Activated CD8-positive, alpha-beta T cell treated with anti-CD3 and anti-CD28 coated beads, Interleukin-2, amount 10 ng/mL, durations not matched to agents 7 days and 5 days (primary cell): ENCODE measurements at regions not wholly inside any gene's neighbourhood (a gene's known extent, or its start where the extent isn't known, plus 50 kb on each side); places are given as distances from the start of the nearest gene placed in this dataset.

Experiments
- ATAC-seq: fragments of 150-1000 bp; cut with Tn5 transposase; one replicate; pipeline ENCODE4 v1.10.0; 2021; ENCODE audit warnings: moderate library complexity
- CTCF ChIA-PET: fragments of 350-600 bp; sonication (Branson Sonifier 250); formaldehyde crosslinking; loops from one replicate; lab custom pipeline; 2021; ENCODE audit warnings: antibody characterized with exemption; lab: Charles Lee
- POLR2A ChIA-PET: fragments of 350-600 bp; sonication (Branson Sonifier 250); formaldehyde crosslinking; loops from one replicate; lab custom pipeline; 2021; ENCODE audit warnings: antibody characterized with exemption; lab: Charles Lee
- DNase-seq: peaks from one replicate; pipeline ENCODE4 v3.0.0-alpha.2; 2020
- H3K27ac Mint-ChIP-seq: one replicate; pipeline ENCODE4 v1.8.0; 2021; ENCODE audit warnings: mild to moderate bottlenecking, mixed read lengths
- H3K27me3 Mint-ChIP-seq: one replicate; pipeline ENCODE4 v1.8.0; 2021; ENCODE audit warnings: low read depth, mixed read lengths
- H3K36me3 Mint-ChIP-seq: one replicate; pipeline ENCODE4 v1.8.0; 2021; ENCODE audit warnings: low read depth, mixed read lengths
- H3K4me1 Mint-ChIP-seq: one replicate; pipeline ENCODE4 v1.8.0; 2021; ENCODE audit warnings: low read depth, mixed read lengths
- H3K4me3 Mint-ChIP-seq: one replicate; pipeline ENCODE4 v1.8.0; 2021; ENCODE audit warnings: mild to moderate bottlenecking, mixed read lengths
- H3K9me3 Mint-ChIP-seq: one replicate; pipeline ENCODE4 v1.8.0; 2022; ENCODE audit warnings: mixed read lengths; ENCODE audit not compliant: insufficient read depth

DNA sequence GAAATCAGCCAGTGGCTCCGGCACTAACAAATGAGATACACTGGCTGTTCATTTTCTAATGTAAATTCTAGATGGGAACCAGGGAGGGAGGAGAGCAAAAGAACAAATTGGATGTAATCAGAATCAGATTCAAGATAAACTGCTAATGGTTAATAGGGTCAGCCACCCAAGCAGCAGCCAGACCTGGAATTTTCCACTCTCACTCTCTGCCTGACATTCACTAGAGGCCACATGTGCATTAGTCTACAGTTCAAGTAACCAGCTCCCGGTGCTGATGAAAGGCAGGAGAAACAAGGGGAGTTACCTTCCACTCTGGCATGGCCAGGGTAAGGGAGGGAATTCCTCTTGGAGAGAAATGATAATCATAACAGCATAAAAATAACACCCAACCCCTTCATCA lies 597.7 kb downstream of the TOX3 start:
- ATAC-seq (no peak), DNase-seq (no peak)
- no peak overlapping the region for H3K27ac Mint-ChIP-seq
- POLR2A ChIA-PET: no interaction called here
- H3K4me3 Mint-ChIP-seq: no peak overlapping the region
- no peaks in the 10 kb centered on the region for H3K36me3 Mint-ChIP-seq
- CTCF ChIA-PET: no interaction called here
- H3K27me3 Mint-ChIP-seq: no peaks in the 10 kb centered on the region
- H3K4me1 Mint-ChIP-seq: no peaks in the 10 kb centered on the region
- no peaks in the 10 kb centered on the region for H3K9me3 Mint-ChIP-seq

DNA sequence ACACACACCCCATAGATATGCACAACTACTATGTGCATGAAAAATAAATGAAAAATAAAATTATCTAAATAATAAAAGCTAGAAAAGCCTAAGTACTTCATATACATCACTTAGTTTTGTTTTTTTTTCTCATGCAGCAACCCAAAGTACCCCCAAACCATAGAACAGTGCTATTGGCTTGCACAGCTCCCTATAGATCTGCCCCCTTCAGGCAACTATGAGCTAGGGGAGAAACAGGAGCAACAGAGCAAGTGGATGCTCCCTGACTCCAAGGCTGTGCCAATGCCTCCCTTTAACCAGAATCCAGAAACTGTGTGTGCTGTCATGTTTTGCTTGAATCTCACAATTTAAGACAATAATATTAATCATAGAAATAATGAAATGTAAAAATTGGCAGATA lies 605.5 kb downstream of the TOX3 start:
- no peaks in the 10 kb centered on the region for H3K36me3 Mint-ChIP-seq
- H3K9me3 Mint-ChIP-seq: peaks cover 5% of the 10 kb centered on the region
- H3K27ac Mint-ChIP-seq: no peak overlapping the region
- ATAC-seq (no peak), DNase-seq (no peak)
- H3K4me3 Mint-ChIP-seq: no peak overlapping the region
- H3K27me3 Mint-ChIP-seq: no peaks in the 10 kb centered on the region
- POLR2A ChIA-PET: no interaction called here
- no peaks in the 10 kb centered on the region for H3K4me1 Mint-ChIP-seq
- CTCF ChIA-PET: interaction anchor here (0.6 kb wide), 1 partner anchor 180 kb away, joined by 3 read pairs; no protein-coding TSS in a partner anchor

DNA sequence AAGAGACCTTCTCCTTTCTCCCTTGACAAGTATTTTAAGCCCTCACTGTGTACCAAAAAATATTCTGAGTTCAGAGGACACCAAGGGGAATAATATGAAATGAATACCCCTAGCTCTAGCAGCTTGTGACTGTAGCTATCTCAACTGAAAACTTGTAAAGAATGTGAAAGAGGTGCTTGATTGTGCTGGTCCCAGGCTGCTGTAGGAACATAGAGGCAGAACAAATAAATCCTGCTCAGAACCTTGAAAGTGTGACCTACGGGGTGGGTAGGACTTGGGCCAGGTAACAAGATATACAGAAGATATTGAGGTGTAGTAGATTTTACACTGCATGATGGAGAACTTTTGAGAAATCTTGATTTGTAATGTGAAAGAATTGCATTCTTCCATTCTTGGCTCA lies 606.8 kb downstream of the TOX3 start:
- no peaks in the 10 kb centered on the region for H3K27me3 Mint-ChIP-seq
- H3K27ac Mint-ChIP-seq: no peak overlapping the region
- peaks cover 5% of the 10 kb centered on the region for H3K9me3 Mint-ChIP-seq
- no peaks in the 10 kb centered on the region for H3K4me1 Mint-ChIP-seq
- ATAC-seq: no peak
- POLR2A ChIA-PET: no interaction called here
- no peaks in the 10 kb centered on the region for H3K36me3 Mint-ChIP-seq
- DNase-seq: no peak
- CTCF ChIA-PET: no interaction called here
- no peak overlapping the region for H3K4me3 Mint-ChIP-seq

DNA sequence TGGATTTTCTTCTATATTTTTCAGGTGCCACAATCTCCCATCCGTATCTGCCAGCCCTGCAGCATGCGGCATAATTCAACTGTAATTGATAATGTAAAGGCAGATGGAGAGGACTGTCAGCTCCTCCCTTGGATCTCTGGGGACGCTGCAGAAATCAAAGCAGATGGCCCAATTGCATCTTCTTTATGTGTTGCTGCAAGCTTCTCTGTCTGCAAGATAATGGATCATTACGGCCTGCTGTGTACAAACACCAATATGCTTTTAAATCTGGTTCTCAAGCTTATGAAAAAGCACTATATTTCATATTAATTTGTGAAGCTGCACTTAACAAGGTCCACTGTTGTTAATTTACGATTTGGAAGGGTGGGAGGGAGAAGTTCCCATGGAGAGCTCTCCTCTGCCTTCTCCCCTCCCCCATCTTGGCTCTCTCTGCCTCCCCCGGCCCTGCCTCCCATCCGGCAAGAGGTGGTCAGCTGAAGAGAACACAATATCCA lies 607.5 kb downstream of the TOX3 start:
- H3K27me3 Mint-ChIP-seq: no peaks in the 10 kb centered on the region
- H3K36me3 Mint-ChIP-seq: no peaks in the 10 kb centered on the region
- H3K9me3 Mint-ChIP-seq: peaks cover 5% of the 10 kb centered on the region
- no peak overlapping the region for H3K27ac Mint-ChIP-seq
- ChIA-PET CTCF (no interaction called here), POLR2A (no interaction called here)
- no peak overlapping the region for H3K4me3 Mint-ChIP-seq
- DNase-seq: no peak
- no peak for ATAC-seq
- H3K4me1 Mint-ChIP-seq: no peaks in the 10 kb centered on the region

DNA sequence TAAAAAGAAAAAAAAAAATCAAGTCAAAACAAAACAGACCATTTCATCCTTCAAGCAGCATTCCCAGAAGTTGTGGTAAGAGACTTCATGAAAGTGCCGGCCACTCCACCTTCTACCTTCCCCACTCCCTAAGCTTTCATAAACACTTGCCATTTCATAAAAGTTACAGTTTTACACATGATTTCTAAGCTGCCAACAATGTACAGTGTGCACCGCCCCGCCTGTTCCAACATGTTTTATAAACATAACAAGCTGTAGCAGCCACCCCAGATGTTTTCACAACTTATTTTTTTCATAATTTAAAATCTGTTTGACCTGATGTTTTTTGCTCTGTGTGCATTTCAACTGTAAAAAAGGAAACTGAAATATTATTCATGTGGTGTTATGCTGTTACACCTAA lies 608.1 kb downstream of the TOX3 start:
- DNase-seq: no peak
- H3K4me3 Mint-ChIP-seq: no peak overlapping the region

DNA sequence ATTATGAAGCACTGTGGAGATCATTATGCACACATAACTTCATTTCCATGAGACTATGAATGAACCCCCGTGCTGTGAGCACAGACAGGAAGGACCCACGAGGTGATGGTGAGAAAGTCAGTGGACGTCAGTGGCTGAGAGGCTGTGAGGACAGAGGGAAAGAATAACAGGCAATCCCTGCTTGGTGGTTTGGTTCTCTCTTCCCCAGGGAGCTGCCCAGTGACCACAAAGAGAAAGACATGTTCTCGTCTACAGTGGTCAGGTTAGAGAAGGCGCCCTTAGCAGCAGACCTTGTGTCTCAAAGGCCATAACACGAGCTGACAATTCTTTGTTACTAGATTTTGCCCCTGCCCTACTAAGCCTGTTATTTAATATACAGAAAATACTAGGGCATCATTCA lies 609.2 kb downstream of the TOX3 start:
- Mint-ChIP-seq H3K27me3 (no peaks in the 10 kb centered on the region), H3K4me3 (no peak overlapping the region), H3K27ac (no peak overlapping the region), H3K9me3 (peaks cover 5% of the 10 kb centered on the region), H3K36me3 (no peaks in the 10 kb centered on the region), H3K4me1 (no peaks in the 10 kb centered on the region)
- CTCF ChIA-PET: no interaction called here
- ATAC-seq (no peak), DNase-seq (no peak)
- POLR2A ChIA-PET: no interaction called here

More for the DNA sequence above, 608.1 kb downstream of the TOX3 start:
- H3K4me1 Mint-ChIP-seq: no peaks in the 10 kb centered on the region
- H3K9me3 Mint-ChIP-seq: peaks cover 5% of the 10 kb centered on the region
- no peak overlapping the region for H3K27ac Mint-ChIP-seq
- H3K36me3 Mint-ChIP-seq: no peaks in the 10 kb centered on the region
- no peaks in the 10 kb centered on the region for H3K27me3 Mint-ChIP-seq
- no peak for ATAC-seq
- POLR2A ChIA-PET: no interaction called here
- CTCF ChIA-PET: no interaction called here

DNA sequence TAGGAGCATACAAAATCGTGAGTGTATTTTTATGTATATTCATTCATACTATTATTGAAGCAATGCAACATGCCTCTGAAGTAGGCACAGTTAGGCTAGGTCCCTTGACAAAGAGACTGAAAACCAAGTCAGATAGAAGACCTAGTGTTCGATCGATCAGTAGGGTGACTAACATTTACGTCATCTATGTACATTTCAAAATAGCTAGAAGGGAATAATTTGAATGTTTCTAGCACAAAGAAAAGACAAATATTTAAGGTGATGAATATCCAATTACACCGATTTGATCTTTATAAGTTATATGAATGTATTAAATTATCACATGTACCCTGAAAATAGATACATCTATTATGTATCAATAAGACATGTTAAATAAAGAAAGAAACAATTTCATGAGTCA lies 610.1 kb downstream of the TOX3 start:
- ChIA-PET CTCF (no interaction called here), POLR2A (no interaction called here)
- no peak for ATAC-seq
- no peak overlapping the region for H3K27ac Mint-ChIP-seq
- no peaks in the 10 kb centered on the region for H3K36me3 Mint-ChIP-seq
- peaks cover 5% of the 10 kb centered on the region for H3K9me3 Mint-ChIP-seq
- DNase-seq: no peak
- no peaks in the 10 kb centered on the region for H3K4me1 Mint-ChIP-seq
- H3K27me3 Mint-ChIP-seq: no peaks in the 10 kb centered on the region
- H3K4me3 Mint-ChIP-seq: no peak overlapping the region

DNA sequence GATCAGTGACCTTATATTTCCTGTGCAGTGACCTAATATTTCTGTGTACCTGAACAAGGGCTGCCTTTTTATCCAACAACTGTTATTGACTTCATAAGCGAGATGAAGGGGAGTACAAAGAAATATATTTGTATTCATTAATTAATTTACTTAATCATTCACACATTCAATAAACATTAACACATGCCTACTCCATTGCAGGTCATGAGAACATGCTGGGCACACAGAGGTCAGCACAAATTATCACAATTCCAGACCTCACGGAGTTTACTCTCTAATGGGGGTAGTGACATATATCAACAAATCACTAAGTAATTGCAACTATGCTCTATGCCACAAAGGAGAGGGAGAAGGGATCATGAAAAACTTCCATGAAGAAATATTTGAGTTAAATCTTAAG lies 614.6 kb downstream of the TOX3 start:
- ChIA-PET POLR2A (no interaction called here), CTCF (no interaction called here)
- H3K27me3 Mint-ChIP-seq: no peaks in the 10 kb centered on the region
- H3K27ac Mint-ChIP-seq: no peak overlapping the region
- H3K4me3 Mint-ChIP-seq: no peak overlapping the region
- H3K36me3 Mint-ChIP-seq: no peaks in the 10 kb centered on the region
- no peaks in the 10 kb centered on the region for H3K9me3 Mint-ChIP-seq
- ATAC-seq (no peak), DNase-seq (no peak)
- H3K4me1 Mint-ChIP-seq: no peaks in the 10 kb centered on the region

DNA sequence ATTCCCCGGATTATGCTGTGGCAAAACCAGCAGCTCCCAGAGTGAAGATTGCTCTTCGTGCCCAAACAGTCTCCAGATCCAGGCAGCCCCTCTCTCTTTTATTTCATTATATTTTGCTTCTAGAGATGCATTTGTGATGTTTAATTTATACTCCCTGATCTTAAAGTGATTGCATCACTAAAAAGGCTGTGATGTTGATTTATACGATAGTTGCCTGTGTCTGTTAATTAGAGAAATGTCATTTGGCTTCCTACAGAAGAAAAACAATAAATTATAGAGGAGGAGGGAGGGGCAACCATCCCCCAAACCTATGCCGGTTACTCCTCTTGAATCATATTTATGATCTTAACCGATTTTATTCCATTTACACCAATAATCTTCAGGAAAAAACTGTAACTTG lies 615.3 kb downstream of the TOX3 start:
- no peaks in the 10 kb centered on the region for H3K9me3 Mint-ChIP-seq
- DNase-seq (no peak), ATAC-seq (no peak)
- no peak overlapping the region for H3K4me3 Mint-ChIP-seq
- H3K27ac Mint-ChIP-seq: no peak overlapping the region
- CTCF ChIA-PET: no interaction called here
- H3K27me3 Mint-ChIP-seq: no peaks in the 10 kb centered on the region
- H3K36me3 Mint-ChIP-seq: no peaks in the 10 kb centered on the region
- H3K4me1 Mint-ChIP-seq: no peaks in the 10 kb centered on the region
- POLR2A ChIA-PET: no interaction called here

DNA sequence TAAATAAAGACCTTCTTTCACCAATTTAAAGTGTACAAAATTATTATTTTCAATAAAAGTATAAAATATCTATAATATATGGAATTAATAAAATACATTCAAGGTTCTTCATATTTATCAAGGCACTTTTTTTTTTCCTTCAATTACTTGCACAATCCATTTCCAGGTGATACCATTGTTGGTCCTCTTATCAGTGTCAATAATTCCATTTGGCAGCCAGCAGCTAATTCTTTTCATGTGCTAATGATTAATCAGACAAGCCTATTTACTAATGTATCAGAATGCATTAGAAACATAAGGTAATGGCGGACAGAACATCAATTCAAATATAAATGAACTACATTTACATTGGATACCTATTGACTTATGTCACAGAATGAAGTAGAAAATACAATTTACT lies 622.2 kb downstream of the TOX3 start:
- Mint-ChIP-seq H3K4me3 (no peak overlapping the region), H3K36me3 (no peaks in the 10 kb centered on the region), H3K27ac (no peak overlapping the region), H3K9me3 (no peaks in the 10 kb centered on the region), H3K4me1 (no peaks in the 10 kb centered on the region), H3K27me3 (no peaks in the 10 kb centered on the region)
- DNase-seq (no peak), ATAC-seq (no peak)
- ChIA-PET CTCF (no interaction called here), POLR2A (no interaction called here)

DNA sequence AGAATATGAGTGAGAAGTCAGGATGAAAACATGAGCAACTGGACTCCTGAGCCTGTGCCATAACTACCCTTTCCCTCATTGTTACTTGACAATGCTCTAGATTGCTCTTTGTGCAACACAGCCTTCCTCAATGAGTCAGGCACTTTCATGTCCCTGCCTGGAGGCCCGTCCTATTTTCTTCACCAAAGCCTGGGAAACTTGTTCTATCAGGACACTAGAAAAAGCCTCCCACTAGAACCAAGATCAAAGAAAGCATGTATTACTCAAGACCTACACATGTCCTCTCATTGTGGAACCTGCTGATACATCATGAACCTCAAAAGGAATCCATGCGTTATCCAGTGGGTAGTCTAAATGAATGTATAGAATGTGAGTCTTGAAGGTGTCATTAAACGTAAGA lies 624.5 kb downstream of the TOX3 start:
- Mint-ChIP-seq H3K4me1 (no peaks in the 10 kb centered on the region), H3K27ac (no peak overlapping the region), H3K4me3 (no peak overlapping the region), H3K9me3 (no peaks in the 10 kb centered on the region), H3K36me3 (no peaks in the 10 kb centered on the region), H3K27me3 (no peaks in the 10 kb centered on the region)
- DNase-seq (no peak), ATAC-seq (no peak)
- ChIA-PET CTCF (no interaction called here), POLR2A (no interaction called here)

DNA sequence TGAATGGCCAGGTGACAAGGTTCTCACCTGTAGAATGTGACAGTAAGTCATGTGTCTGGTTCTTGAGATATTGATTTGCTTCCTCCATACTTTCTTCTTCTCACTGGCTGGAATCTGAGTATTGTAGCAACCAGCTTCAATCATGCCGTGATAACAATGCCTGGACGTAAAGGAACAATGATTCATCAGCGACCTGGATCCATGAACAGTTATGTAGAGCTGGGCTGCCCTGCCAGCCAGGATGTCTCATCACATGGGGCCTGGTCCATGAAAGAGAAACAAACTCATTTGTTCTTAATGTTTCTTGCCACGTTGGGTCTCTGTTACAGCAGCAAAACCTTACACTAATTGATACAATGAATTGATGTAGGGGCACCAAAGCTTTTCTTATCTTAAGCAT lies 627.2 kb downstream of the TOX3 start:
- Mint-ChIP-seq H3K27ac (no peak overlapping the region), H3K36me3 (no peaks in the 10 kb centered on the region), H3K4me1 (no peaks in the 10 kb centered on the region), H3K9me3 (no peaks in the 10 kb centered on the region), H3K27me3 (no peaks in the 10 kb centered on the region), H3K4me3 (no peak overlapping the region)
- CTCF ChIA-PET: no interaction called here
- DNase-seq (no peak), ATAC-seq (no peak)
- POLR2A ChIA-PET: no interaction called here

DNA sequence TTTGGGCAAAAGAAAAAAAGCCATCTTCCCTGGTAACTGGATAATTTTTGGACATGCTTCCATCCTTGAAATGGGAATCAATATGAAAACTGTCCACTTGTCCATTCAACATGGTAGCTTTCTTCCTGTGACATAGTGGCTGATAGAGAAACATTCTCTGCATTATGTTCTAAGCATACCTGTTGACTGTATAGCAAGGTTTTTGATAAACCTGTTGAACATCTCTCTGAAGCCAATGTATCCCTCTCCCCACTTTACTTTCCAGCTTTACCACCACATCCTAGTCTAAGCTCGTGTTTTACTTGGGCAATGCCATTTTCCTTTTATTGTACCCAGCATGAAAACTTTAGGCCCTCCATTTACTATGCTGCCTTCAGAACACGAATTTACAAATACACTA lies 630.1 kb downstream of the TOX3 start:
- no peak for DNase-seq
- no peak overlapping the region for H3K27ac Mint-ChIP-seq
- CTCF ChIA-PET: no interaction called here
- H3K9me3 Mint-ChIP-seq: no peaks in the 10 kb centered on the region
- H3K4me1 Mint-ChIP-seq: no peaks in the 10 kb centered on the region
- POLR2A ChIA-PET: no interaction called here
- H3K36me3 Mint-ChIP-seq: no peaks in the 10 kb centered on the region
- no peaks in the 10 kb centered on the region for H3K27me3 Mint-ChIP-seq
- H3K4me3 Mint-ChIP-seq: no peak overlapping the region
- no peak for ATAC-seq
